HCT116 (cell line): ENCODE measurements at regions not wholly inside any gene's neighbourhood (a gene's known extent, or its start where the extent isn't known, plus 50 kb on each side); places are given as distances from the start of the nearest gene placed in this dataset.

Source experiments
- ATAC-seq: fragments of 200-7000 bp; cut with Tn5 transposase; 2 replicates; pipeline ENCODE4 v1.9.1; 2020; ENCODE audit warnings: mild to moderate bottlenecking, moderate library complexity
- BruUV-seq: library from RNA; stranded (reverse); fragments of 400-500 nt; replicated peaks from 2 replicates; lab custom pipeline; 2021; lab: Mats Ljungman, UMichigan
- CTCF ChIA-PET: fragments of 300-600 bp; sonication (Branson Sonifier 250); formaldehyde crosslinking; loops from one replicate; lab custom pipeline; 2021; ENCODE audit warnings: antibody characterized with exemption; lab: Charles Lee
- POLR2A ChIA-PET: fragments of 300-600, 350-600 bp; sonication (Branson Sonifier 250); formaldehyde crosslinking; loops from one replicate; lab custom pipeline; 2021; ENCODE audit warnings: antibody characterized with exemption; lab: Charles Lee
- RAD21 ChIA-PET, 2 experiments: fragments of 300-600 bp; sonication (Branson Sonifier 250); formaldehyde crosslinking; loops; one replicate each; lab custom pipeline; 2023; ENCODE audit warnings: low total read pairs in 2 of 2; ENCODE audit not compliant: uncharacterized antibody in 2 of 2, unreplicated experiment in 2 of 2, low non-redundant PET in 1 of 2; lab: Charles Lee
- DNase-seq: peaks from one replicate; pipeline ENCODE4 v3.0.0-alpha.2; 2010; ENCODE audit warnings: low read depth, low spot score
- H2AFZ ChIP-seq: fragments of 200-600 bp; shearing (Covaris generic), sonication (generic); 2 replicates; pipeline ENCODE4 v1.6.1; 2017; ENCODE audit warnings: low read depth, mixed run types, mixed read lengths, antibody characterized with exemption, low read length; ENCODE audit not compliant: poor library complexity, severe bottlenecking
- H3K27ac ChIP-seq: 2 replicates; pipeline ENCODE4 v1.5.1; 2012; ENCODE audit warnings: low read depth, low read length
- H3K27me3 ChIP-seq: fragments of 200-600 bp; sonication (generic); 2 replicates; pipeline ENCODE4 v1.6.1; 2016; ENCODE audit warnings: mixed run types, low read length, mixed read lengths; ENCODE audit not compliant: insufficient read depth
- H3K36me3 ChIP-seq, 2 experiments: fragments of 200-500 bp in 1 of 2; fragments of 200-600 bp in 1 of 2; sonication (Bioruptor generic) in 1 of 2; sonication (generic) in 1 of 2; 2 replicates each; pipeline versions ENCODE4 v1.5.1 to v1.6.1; 2014 to 2016; ENCODE audit warnings: low read length in 2 of 2, inconsistent platforms in 1 of 2, mixed read lengths in 1 of 2, mixed run types in 1 of 2; ENCODE audit not compliant: insufficient read depth in 2 of 2, control insufficient read depth in 1 of 2
- H3K4me1 ChIP-seq, 2 experiments: fragments of 200-600 bp in 1 of 2; sonication (generic) in 1 of 2; 2 replicates each; pipeline versions ENCODE4 v1.5.1 to v1.6.1; 2012 to 2017; ENCODE audit warnings: low read length in 2 of 2, inconsistent platforms in 1 of 2, mild to moderate bottlenecking in 1 of 2, mixed read lengths in 1 of 2, mixed run types in 1 of 2, moderate library complexity in 1 of 2; ENCODE audit not compliant: insufficient read depth in 2 of 2, control insufficient read depth in 1 of 2
- H3K4me2 ChIP-seq: fragments of 200-600 bp; sonication (generic); 2 replicates; pipeline ENCODE4 v1.6.1; 2017; ENCODE audit warnings: mixed run types, low read length, mixed read lengths
- H3K4me3 ChIP-seq, 2 experiments: fragments of 200-600 bp in 1 of 2; sonication (generic) in 1 of 2; replicated peaks in 1 of 2; 2 replicates each; pipeline ENCODE4 v1.5.1; 2011 to 2016; ENCODE audit warnings: low read length in 2 of 2, control low read depth in 1 of 2, low read depth in 1 of 2, mild to moderate bottlenecking in 1 of 2, mixed read lengths in 1 of 2, mixed run types in 1 of 2
- H3K79me2 ChIP-seq: fragments of 200-600 bp; sonication (generic); 2 replicates; pipeline ENCODE4 v1.6.1; 2017; ENCODE audit warnings: mild to moderate bottlenecking, mixed run types, low read length, moderate library complexity, mixed read lengths; ENCODE audit not compliant: insufficient read depth
- H3K9ac ChIP-seq: fragments of 200-600 bp; sonication (generic); 2 replicates; pipeline ENCODE4 v1.6.1; 2016; ENCODE audit warnings: low read length, mixed read lengths
- H3K9me2 ChIP-seq: fragments of 200-600 bp; sonication (generic), shearing (Covaris generic); 2 replicates; pipeline ENCODE4 v1.6.1; 2017; ENCODE audit warnings: mixed run types, mild to moderate bottlenecking, moderate library complexity; ENCODE audit not compliant: insufficient read depth
- H3K9me3 ChIP-seq, 2 experiments: fragments of 200-500 bp in 1 of 2; fragments of 200-600 bp in 1 of 2; sonication (Bioruptor generic) in 1 of 2; sonication (generic) in 1 of 2; 2 replicates each; pipeline ENCODE4 v1.6.1; 2014 to 2017; ENCODE audit warnings: low read length in 2 of 2, mixed read lengths in 2 of 2, inconsistent platforms in 1 of 2, low read depth in 1 of 2, mild to moderate bottlenecking in 1 of 2, mixed run types in 1 of 2, moderate library complexity in 1 of 2; ENCODE audit not compliant: control insufficient read depth in 1 of 2, insufficient read depth in 1 of 2
- H4K20me1 ChIP-seq: fragments of 200-600 bp; sonication (generic), shearing (Covaris generic); 2 replicates; pipeline ENCODE4 v1.6.1; 2017; ENCODE audit warnings: mixed run types, mild to moderate bottlenecking, moderate library complexity; ENCODE audit not compliant: insufficient read depth
- CBX3 ChIP-seq: IDR thresholded peaks from 2 replicates; pipeline ENCODE4 v1.6.1; 2012; ENCODE audit warnings: low read depth
- ELF1 ChIP-seq: IDR thresholded peaks from 2 replicates; pipeline ENCODE4 v1.6.1; 2012; ENCODE audit warnings: low read depth, borderline replicate concordance
- EZH2 ChIP-seq: fragments of 200-600 bp; sonication (generic); IDR thresholded peaks from 2 replicates; pipeline ENCODE4 v1.6.1; 2017; ENCODE audit warnings: antibody characterized with exemption, mixed run types
- SIN3A ChIP-seq: IDR thresholded peaks from 2 replicates; pipeline ENCODE4 v1.6.1; 2012; ENCODE audit warnings: low read depth
- SP1 ChIP-seq: IDR thresholded peaks from 2 replicates; pipeline ENCODE4 v1.6.1; 2012; ENCODE audit warnings: low read depth
- YY1 ChIP-seq: IDR thresholded peaks from 2 replicates; pipeline ENCODE4 v1.6.1; 2011; ENCODE audit warnings: low read length, low read depth, moderate library complexity, mild to moderate bottlenecking; ENCODE audit not compliant: insufficient replicate concordance; ENCODE audit errors: extremely low read depth
- ZFX ChIP-seq: fragments of 450-650 bp; IDR thresholded peaks from 2 replicates; pipeline ENCODE4 v1.6.1; 2017
- intact Hi-C: fragments of 100-400 bp; cut with micrococcal nuclease; formaldehyde crosslinking; loops from 2 replicates; pipeline ENCODE4 v1.10.0; 2022
- TF ChIP-seq, protein P1 (sequence below): IDR thresholded peaks from 2 replicates; pipeline ENCODE4 v1.6.1; 2012
- TF ChIP-seq, protein P2 (sequence below), 3 experiments: fragments of 200-600 bp in 1 of 3; sonication (generic) in 1 of 3; IDR thresholded peaks in 2 of 3; conservative IDR thresholded peaks in 1 of 3; 2 replicates each; pipeline ENCODE4 v1.5.1; 2012 to 2017; ENCODE audit warnings: low read depth in 2 of 3, low read length in 2 of 3, antibody characterized with exemption in 1 of 3, borderline replicate concordance in 1 of 3, control low read depth in 1 of 3, mild to moderate bottlenecking in 1 of 3, mixed read lengths in 1 of 3, mixed run types in 1 of 3, moderate library complexity in 1 of 3; ENCODE audit not compliant: insufficient read depth in 1 of 3

DNA sequence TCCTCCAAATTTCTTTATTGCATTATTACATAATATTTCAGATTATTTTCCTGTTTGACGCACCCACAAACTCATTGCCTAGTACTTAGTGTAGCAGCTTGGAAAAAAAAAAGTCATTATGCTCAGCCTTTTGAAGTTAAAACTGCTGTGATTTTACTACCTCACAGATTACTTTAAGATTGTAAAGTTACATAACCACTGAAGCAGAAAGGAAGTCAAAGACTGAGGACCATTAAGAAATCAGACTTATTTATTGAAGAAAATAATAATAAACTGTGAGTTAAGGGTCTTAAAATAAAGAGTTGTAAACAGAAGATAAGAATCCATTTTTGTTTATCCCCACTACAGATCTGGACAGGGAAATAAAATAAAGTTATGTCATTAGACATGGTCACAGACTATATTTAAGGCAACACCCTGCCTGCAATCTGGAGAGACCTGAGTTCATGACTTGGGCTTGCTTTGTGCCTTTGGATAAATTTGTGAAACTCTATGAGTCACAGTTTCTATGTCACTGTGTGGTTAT, 212.1 kb upstream of the ROBO2 start:
- no peak overlapping the region for H2AFZ ChIP-seq
- no TSS peak for BruUV-seq
- no peak overlapping the region for H3K4me2 ChIP-seq
- no peaks in the 10 kb centered on the region for H3K4me1 ChIP-seq
- no peak overlapping the region for H3K4me3 ChIP-seq
- H3K27ac ChIP-seq = no peak overlapping the region
- H3K9me3 ChIP-seq = peaks cover 4 to 14% of the 10 kb centered on the region in 2 experiments; a peak in 2 of 4 replicates
- RAD21 ChIA-PET = no interaction called here
- H3K9me2 ChIP-seq = no peaks in the 10 kb centered on the region
- H3K27me3 ChIP-seq = no peaks in the 10 kb centered on the region
- no peaks in the 10 kb centered on the region for H3K79me2 ChIP-seq
- CTCF ChIA-PET = no interaction called here
- H4K20me1 ChIP-seq = no peaks in the 10 kb centered on the region
- H3K36me3 ChIP-seq = no peaks in the 10 kb centered on the region
- POLR2A ChIA-PET = no interaction called here
- no peak overlapping the region for H3K9ac ChIP-seq
- intact Hi-C loops = no loop called here
- no peak for DNase-seq
- TF ChIP-seq, protein P1, sequence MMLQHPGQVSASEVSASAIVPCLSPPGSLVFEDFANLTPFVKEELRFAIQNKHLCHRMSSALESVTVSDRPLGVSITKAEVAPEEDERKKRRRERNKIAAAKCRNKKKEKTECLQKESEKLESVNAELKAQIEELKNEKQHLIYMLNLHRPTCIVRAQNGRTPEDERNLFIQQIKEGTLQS = no peak
- TF ChIP-seq SIN3A (no peak), ELF1 (no peak), SP1 (no peak), ZFX (no peak)
- TF ChIP-seq, all 23 proteins: peak for 0
- ATAC-seq = no peak

DNA sequence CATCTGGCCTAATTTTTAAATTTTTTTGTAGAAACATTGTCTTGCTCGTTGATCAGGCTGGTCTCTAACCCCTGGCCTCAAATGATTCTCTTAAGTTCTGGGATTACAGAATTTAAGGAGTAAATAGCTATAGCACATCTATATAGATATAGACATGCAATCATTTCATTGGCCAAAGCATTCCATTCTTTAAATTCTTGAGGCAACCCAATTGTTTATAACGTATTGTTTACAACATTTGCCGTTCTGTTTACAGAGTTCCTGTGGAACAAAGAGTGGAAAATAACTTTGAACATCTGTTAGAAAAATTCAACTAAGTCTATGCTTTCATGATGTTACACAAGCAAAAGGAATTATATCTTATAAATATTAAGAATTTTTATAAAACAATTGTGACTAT, 205.2 kb upstream of the ROBO2 start:
- H3K36me3 ChIP-seq = no peaks in the 10 kb centered on the region
- no peaks in the 10 kb centered on the region for H3K27me3 ChIP-seq
- no peak overlapping the region for H3K4me2 ChIP-seq
- TF ChIP-seq CBX3 (no peak), EZH2 (no peak), SIN3A (no peak), YY1 (no peak)
- TF ChIP-seq, protein P2, sequence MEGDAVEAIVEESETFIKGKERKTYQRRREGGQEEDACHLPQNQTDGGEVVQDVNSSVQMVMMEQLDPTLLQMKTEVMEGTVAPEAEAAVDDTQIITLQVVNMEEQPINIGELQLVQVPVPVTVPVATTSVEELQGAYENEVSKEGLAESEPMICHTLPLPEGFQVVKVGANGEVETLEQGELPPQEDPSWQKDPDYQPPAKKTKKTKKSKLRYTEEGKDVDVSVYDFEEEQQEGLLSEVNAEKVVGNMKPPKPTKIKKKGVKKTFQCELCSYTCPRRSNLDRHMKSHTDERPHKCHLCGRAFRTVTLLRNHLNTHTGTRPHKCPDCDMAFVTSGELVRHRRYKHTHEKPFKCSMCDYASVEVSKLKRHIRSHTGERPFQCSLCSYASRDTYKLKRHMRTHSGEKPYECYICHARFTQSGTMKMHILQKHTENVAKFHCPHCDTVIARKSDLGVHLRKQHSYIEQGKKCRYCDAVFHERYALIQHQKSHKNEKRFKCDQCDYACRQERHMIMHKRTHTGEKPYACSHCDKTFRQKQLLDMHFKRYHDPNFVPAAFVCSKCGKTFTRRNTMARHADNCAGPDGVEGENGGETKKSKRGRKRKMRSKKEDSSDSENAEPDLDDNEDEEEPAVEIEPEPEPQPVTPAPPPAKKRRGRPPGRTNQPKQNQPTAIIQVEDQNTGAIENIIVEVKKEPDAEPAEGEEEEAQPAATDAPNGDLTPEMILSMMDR (IDR thresholded peaks at IDR 0.05 in 2 of 3, conservative IDR thresholded peaks at IDR 0.05 in 1 of 3; ENCODE audit: borderline replicate concordance in 1 of 3, insufficient read depth in 1 of 3, low read depth in 2 of 3, low read length in 2 of 3) = no peak
- H3K9ac ChIP-seq = no peak overlapping the region
- DNase-seq = no peak
- RAD21 ChIA-PET = no interaction called here
- no peaks in the 10 kb centered on the region for H3K9me2 ChIP-seq
- no peak overlapping the region for H2AFZ ChIP-seq
- no peaks in the 10 kb centered on the region for H3K79me2 ChIP-seq
- no peak overlapping the region for H3K27ac ChIP-seq
- no peaks in the 10 kb centered on the region for H3K4me1 ChIP-seq
- BruUV-seq = no TSS peak
- intact Hi-C loops = no loop called here
- POLR2A ChIA-PET = no interaction called here
- CTCF ChIA-PET = no interaction called here
- peaks cover 4 to 9% of the 10 kb centered on the region in 2 experiments; a peak in 2 of 4 replicates for H3K9me3 ChIP-seq
- H4K20me1 ChIP-seq = no peaks in the 10 kb centered on the region
- no peak for ATAC-seq
- H3K4me3 ChIP-seq = no peak overlapping the region
